Sigmoid colon (tissue), 6 donors: ENCODE measurements at regions not wholly inside any gene's neighbourhood (a gene's known extent, or its start where the extent isn't known, plus 50 kb on each side); places are given as distances from the start of the nearest gene placed in this dataset.

ENCODE experiments used
- DNase-seq: peaks from one replicate; pipeline ENCODE4 v3.0.0-alpha.2; 2019
- H3K27ac ChIP-seq, 4 donors: fragments of 200-600 bp; sonication (generic); one replicate each; pipeline ENCODE4 v1.5.1; 2016 to 2019; ENCODE audit warnings: mild to moderate bottlenecking in 1 of 4
- H3K27me3 ChIP-seq, 3 donors: fragments of 200-600 bp; sonication (generic); one replicate each; pipeline ENCODE4 v1.5.1; 2019; ENCODE audit warnings: mild to moderate bottlenecking in 1 of 3
- H3K36me3 ChIP-seq, 4 donors: fragments of 200-600 bp; sonication (generic); one replicate each; pipeline ENCODE4 v1.5.1; 2016 to 2019
- H3K4me1 ChIP-seq, 4 donors: fragments of 200-600 bp; sonication (generic); one replicate each; pipeline ENCODE4 v1.5.1; 2017 to 2019
- H3K4me3 ChIP-seq, 4 donors: fragments of 200-600 bp; sonication (generic); one replicate each; pipeline ENCODE4 v1.5.1; 2017 to 2019; ENCODE audit warnings: mild to moderate bottlenecking in 2 of 4, moderate library complexity in 1 of 4
- H3K9me3 ChIP-seq, 4 donors: fragments of 200-600 bp in 3 of 4; sonication (generic) in 3 of 4; one replicate each; pipeline versions ENCODE4 v1.5.1 to v1.6.1; 2013 to 2019
- EP300 ChIP-seq, 4 donors: sonication (generic); formaldehyde crosslinking; IDR thresholded peaks; one replicate each; pipeline ENCODE4 v1.6.1; 2017; ENCODE audit warnings: antibody characterized with exemption in 4 of 4
- POLR2A ChIP-seq, 2 donors: fragments of 450-650 bp; IDR thresholded peaks; one replicate each; pipeline ENCODE4 v1.6.1; 2016; ENCODE audit warnings: antibody characterized with exemption in 2 of 2, mild to moderate bottlenecking in 2 of 2, moderate library complexity in 2 of 2
- POLR2AphosphoS5 ChIP-seq, 4 donors: sonication (generic); formaldehyde crosslinking; IDR thresholded peaks; one replicate each; pipeline ENCODE4 v1.6.1; 2017; ENCODE audit warnings: antibody characterized with exemption in 4 of 4
- WGBS, 2 donors: extraction: QIAGEN DNeasy Blood & Tissue Kit; methylation state at CpG; one replicate each; pipeline ENCODE4 v1.1.7; 2013; 5-methylcytosine and 5-hydroxymethylcytosine counted together
- intact Hi-C: fragments of 100-400 bp; cut with DNase I; formaldehyde crosslinking; loops from one replicate; pipeline ENCODE4 v1.15.1; 2023
- TF ChIP-seq, protein P1 (sequence below), 4 experiments: fragments of 450-650 bp in 3 of 4; fragments of 200-600 bp in 1 of 4; IDR thresholded peaks; one replicate each; pipeline ENCODE4 v1.5.1; 2016 to 2019; ENCODE audit warnings: antibody characterized with exemption in 4 of 4, mild to moderate bottlenecking in 3 of 4, moderate library complexity in 2 of 4
- donor health status: healthy with polysubstance abuse.
- donor health status: healthy.

DNA sequence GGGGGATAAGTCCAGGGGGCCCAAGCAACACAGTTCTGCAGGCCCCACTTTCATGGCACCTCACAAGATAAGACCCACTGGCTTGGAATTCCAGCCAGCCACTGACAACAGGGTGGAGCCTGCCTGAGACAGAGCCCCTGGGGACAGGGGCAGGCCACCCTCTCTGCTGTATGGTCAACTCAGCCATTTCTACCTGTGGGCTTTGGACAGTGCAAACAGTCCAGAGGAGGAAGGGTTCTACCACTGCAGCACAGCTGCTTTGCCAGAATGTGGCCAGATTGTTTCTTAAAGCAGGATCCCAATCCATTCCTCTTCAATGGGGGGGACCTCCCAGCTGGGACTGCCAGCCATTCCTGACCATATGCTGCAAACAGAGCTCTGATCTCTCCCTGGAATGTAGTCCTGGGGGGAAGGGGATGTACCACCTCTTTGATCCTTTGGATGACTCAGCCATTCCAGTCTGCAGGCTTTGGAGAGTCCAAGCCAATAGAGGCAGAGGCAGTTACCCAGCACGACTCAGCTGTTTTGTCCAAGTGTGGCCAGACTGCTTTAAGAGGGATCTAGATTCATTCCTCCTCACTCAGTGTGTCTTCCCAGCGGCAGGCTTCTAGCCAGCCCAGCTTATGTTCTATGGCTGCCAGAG lies 842.2 kb downstream of the EPHA7 start:
- H3K36me3 ChIP-seq: no peaks in the 10 kb centered on the region
- no peak for TF ChIP-seq POLR2A (IDR thresholded peaks at IDR 0.05)
- TF ChIP-seq, protein P1, sequence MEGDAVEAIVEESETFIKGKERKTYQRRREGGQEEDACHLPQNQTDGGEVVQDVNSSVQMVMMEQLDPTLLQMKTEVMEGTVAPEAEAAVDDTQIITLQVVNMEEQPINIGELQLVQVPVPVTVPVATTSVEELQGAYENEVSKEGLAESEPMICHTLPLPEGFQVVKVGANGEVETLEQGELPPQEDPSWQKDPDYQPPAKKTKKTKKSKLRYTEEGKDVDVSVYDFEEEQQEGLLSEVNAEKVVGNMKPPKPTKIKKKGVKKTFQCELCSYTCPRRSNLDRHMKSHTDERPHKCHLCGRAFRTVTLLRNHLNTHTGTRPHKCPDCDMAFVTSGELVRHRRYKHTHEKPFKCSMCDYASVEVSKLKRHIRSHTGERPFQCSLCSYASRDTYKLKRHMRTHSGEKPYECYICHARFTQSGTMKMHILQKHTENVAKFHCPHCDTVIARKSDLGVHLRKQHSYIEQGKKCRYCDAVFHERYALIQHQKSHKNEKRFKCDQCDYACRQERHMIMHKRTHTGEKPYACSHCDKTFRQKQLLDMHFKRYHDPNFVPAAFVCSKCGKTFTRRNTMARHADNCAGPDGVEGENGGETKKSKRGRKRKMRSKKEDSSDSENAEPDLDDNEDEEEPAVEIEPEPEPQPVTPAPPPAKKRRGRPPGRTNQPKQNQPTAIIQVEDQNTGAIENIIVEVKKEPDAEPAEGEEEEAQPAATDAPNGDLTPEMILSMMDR (IDR thresholded peaks at IDR 0.05): no peak
- no peak for TF ChIP-seq POLR2AphosphoS5 (IDR thresholded peaks at IDR 0.05)
- no peak for TF ChIP-seq EP300 (IDR thresholded peaks at IDR 0.05)
- H3K4me1 ChIP-seq: no peaks in the 10 kb centered on the region
- H3K4me3 ChIP-seq: no peak overlapping the region
- H3K27ac ChIP-seq: no peak overlapping the region
- no peak for DNase-seq
- intact Hi-C loops: no loop called here
- no peaks in the 10 kb centered on the region for H3K27me3 ChIP-seq
- 79 to 84% methylated on average over 2 of the region's 2 CpGs for WGBS, 2 donors
- H3K9me3 ChIP-seq: peaks cover 0 to 3% (median 0%) of the 10 kb centered on the region in 4 donors

DNA sequence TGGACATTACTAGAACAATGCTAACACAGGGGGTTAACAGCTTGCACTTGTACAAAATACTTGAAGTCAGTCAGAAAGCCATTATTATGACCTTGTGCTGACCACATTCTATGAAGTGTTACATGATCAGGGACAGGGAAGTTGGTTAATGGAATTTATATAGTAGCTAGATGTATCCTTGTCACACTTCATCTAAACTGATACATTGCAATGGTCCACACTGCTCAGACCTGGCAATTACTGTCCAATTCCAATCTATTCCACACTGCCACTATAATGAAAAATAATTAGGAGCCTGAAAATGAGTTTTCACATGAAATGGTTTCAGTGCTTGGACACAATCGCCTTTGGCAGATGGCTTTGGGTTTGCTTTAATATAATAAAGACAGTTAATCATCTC lies 850.8 kb downstream of the EPHA7 start:
- whole genome bisulfite sequencing, 2 donors: 78 to 86% methylated on average over 1 of the region's 1 CpG
- no peak for DNase-seq
- H3K4me1 ChIP-seq: no peaks in the 10 kb centered on the region
- TF ChIP-seq, protein P1 (IDR thresholded peaks at IDR 0.05): no peak
- no peak for TF ChIP-seq POLR2AphosphoS5 (IDR thresholded peaks at IDR 0.05)
- TF ChIP-seq EP300 (IDR thresholded peaks at IDR 0.05): no peak
- TF ChIP-seq POLR2A (IDR thresholded peaks at IDR 0.05): no peak
- no peaks in the 10 kb centered on the region for H3K36me3 ChIP-seq
- H3K27me3 ChIP-seq: no peaks in the 10 kb centered on the region
- intact Hi-C loops: no loop called here
- H3K27ac ChIP-seq: no peak overlapping the region
- H3K9me3 ChIP-seq: no peaks in the 10 kb centered on the region
- H3K4me3 ChIP-seq: no peak overlapping the region

DNA sequence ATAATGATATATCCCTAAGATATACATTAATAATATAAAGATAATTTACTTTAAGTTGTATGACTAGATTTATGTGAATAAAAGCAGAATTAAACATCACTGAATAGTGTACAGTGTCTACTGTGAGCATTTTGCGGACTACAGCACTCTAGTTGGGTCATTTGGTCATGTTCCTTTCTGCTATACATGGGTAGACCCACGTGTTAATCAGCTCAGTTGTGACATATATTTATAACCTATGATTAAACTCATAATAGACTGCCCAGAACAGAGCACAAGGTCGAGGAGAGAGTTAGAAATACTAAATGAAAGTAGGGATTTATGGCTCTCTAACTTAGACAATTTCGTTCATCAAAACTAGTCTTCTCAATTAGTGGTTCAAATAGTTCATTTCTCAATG lies 852.7 kb downstream of the EPHA7 start:
- H3K9me3 ChIP-seq: no peaks in the 10 kb centered on the region
- no peak overlapping the region for H3K4me3 ChIP-seq
- no peaks in the 10 kb centered on the region for H3K36me3 ChIP-seq
- WGBS, 2 donors: 43 to 65% methylated on average over 4 of the region's 4 CpGs
- no peaks in the 10 kb centered on the region for H3K27me3 ChIP-seq
- intact Hi-C loops: no loop called here
- no peak for DNase-seq
- TF ChIP-seq, protein P1 (IDR thresholded peaks at IDR 0.05): no peak
- TF ChIP-seq EP300 (IDR thresholded peaks at IDR 0.05): no peak
- TF ChIP-seq POLR2AphosphoS5 (IDR thresholded peaks at IDR 0.05): no peak
- TF ChIP-seq POLR2A (IDR thresholded peaks at IDR 0.05): no peak
- no peak overlapping the region for H3K27ac ChIP-seq
- H3K4me1 ChIP-seq: no peaks in the 10 kb centered on the region

- 65 to 84% methylated on average over 3 of the region's 3 CpGs for WGBS, 2 donors
- DNase-seq: no peak
- Histone ChIP-seq H3K36me3 (no peaks in the 10 kb centered on the region), H3K27ac (no peak overlapping the region), H3K4me1 (no peaks in the 10 kb centered on the region), H3K27me3 (no peaks in the 10 kb centered on the region), H3K9me3 (no peaks in the 10 kb centered on the region), H3K4me3 (no peak overlapping the region)
- TF ChIP-seq EP300 (IDR thresholded peaks at IDR 0.05) (no peak), POLR2A (IDR thresholded peaks at IDR 0.05) (no peak), POLR2AphosphoS5 (IDR thresholded peaks at IDR 0.05) (no peak)
- TF ChIP-seq, protein P1 (IDR thresholded peaks at IDR 0.05): no peak
- intact Hi-C loops: no loop called here
Measured at GRCh38 chr6:92564376-92564775, 855.0 kb downstream of the EPHA7 start.

DNA sequence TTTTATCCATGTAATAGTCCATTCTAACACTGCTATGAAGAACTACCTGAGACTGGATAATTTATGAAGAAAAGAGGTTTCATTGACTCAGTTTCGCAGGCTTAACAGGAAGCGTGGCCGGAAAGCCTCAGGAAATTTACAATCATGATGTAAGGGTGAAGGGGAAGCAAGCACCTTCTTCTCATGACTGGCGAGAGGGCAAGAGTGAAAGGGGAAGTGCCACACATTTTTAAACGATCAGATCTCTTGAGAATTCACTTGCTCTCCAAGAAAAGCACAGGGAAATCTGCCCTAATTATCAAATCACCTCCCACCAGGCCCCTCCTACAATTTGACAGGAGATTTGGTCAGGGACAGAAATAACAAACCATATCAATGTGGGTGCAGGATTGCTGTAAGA lies 859.7 kb downstream of the EPHA7 start:
- Histone ChIP-seq H3K4me1 (no peaks in the 10 kb centered on the region), H3K9me3 (no peaks in the 10 kb centered on the region), H3K27ac (no peak overlapping the region), H3K36me3 (no peaks in the 10 kb centered on the region), H3K4me3 (no peak overlapping the region), H3K27me3 (no peaks in the 10 kb centered on the region)
- intact Hi-C loops: no loop called here
- WGBS, 2 donors: 28 to 45% methylated on average over 5 of the region's 5 CpGs
- TF ChIP-seq POLR2A (IDR thresholded peaks at IDR 0.05): no peak
- TF ChIP-seq, protein P1 (IDR thresholded peaks at IDR 0.05): no peak
- no peak for TF ChIP-seq EP300 (IDR thresholded peaks at IDR 0.05)
- TF ChIP-seq POLR2AphosphoS5 (IDR thresholded peaks at IDR 0.05): no peak
- DNase-seq: no peak
